HS-5 (cell line): ENCODE measurements at regions not wholly inside any gene's neighbourhood (a gene's known extent, or its start where the extent isn't known, plus 50 kb on each side); places are given as distances from the start of the nearest gene placed in this dataset.
"Not testable (repeated sequence)": the region's sequence is repeated elsewhere in the genome, so short reads cannot be mapped to it uniquely, and the experiment has no call there.

ENCODE experiments used
- DNase-seq: peaks from one replicate; pipeline ENCODE4 v3.0.0-alpha.2; 2012; ENCODE audit warnings: low read depth

DNA sequence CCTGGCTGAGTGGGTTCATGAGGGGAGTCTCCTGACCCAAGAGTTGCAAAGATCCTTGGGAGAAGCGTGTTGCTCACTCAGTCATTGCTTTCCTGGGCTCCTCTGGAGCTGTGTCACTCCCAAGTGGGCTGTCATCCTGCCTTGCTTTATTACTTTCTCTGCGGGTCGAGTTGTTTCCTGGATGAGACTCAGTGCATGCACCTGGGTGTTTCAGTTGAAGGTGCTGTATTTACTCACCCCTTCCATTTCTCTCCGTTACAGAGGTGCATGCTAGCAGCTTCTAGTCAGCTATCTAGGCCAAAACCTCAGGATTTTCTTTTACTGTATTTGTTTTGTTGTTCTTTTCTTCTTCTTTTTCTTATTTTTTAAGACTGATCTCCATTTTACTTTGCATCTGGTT lies 785.5 kb upstream of the EDIL3 start:
- no peak for DNase-seq

DNA sequence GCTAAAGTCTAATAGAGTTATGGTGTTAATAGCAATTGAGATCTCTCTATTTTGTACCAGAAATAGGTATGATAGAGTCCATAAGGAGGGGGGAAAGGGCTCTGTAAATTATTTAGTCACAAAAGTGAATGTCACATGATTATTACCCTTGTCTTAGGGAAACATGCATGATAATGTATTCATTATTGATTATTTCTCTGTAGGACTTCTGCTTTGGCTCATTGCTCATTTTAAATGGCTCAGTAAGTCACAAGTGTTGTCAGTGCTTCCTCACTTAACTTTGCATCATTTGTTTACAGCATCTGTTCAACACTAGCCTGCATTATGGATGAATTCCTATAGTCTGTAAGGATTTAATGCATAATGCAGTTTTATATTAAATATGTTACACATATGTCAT lies 788.8 kb upstream of the EDIL3 start:
- no peak for DNase-seq

DNA sequence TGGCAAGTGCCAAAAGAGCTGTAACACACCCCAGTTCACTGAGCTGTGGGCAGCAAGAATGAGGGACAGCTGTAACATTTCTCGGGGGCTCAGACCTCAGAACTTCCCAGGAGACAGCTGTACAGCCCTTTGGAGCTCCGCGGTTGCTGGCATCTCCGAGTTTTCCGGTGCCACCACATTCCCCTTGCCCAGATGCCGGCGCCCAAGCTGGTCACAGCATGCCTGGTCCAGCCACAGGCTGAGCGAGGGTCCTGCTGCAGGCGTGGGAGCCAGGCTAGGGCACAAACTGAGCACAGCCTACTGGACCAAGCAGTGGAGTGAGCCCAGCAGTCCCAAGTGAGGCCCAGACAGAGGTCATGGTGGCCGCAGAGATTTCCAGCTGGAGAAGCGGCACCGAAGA lies 797.7 kb upstream of the EDIL3 start:
- no peak for DNase-seq

DNA sequence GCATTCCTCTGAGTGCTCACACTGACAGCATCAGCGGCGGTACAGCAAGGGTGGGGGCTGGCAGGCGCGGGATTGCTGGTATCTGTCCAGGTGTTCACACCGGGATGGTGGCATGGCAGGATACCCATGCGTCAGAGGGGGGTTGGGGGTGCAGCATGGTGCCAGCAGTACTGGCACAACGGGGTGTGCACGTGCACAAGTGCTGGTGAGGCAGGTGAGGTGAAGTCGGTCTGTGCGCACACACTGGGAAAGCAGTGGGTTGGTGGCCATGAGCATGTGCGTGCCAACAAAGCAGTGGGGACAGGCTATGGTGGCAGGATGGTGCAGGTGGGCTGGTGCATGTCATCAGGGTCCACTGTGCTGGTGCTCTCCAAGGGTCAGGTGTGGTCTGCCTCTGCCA lies 819.6 kb upstream of the EDIL3 start:
- DNase-seq = no peak

DNA sequence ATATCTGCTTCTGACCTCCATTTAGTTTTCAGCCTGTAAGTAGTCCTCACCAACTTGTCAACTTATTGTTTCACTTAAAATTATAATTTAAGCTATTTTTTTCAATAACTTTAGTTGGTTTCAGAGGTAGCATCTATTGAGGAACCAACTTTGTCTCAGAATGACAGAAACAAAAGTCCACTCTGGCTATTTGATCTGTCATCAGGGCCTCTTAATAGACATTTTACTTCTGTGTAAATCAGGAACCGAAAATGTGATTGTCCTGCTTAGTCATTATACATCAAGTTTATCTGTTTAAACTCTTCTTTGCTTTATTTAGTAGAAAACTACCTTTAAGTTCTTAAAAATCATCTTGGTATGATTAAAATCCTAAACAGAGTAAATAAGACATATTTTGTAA lies 820.8 kb upstream of the EDIL3 start:
- no peak for DNase-seq

DNA sequence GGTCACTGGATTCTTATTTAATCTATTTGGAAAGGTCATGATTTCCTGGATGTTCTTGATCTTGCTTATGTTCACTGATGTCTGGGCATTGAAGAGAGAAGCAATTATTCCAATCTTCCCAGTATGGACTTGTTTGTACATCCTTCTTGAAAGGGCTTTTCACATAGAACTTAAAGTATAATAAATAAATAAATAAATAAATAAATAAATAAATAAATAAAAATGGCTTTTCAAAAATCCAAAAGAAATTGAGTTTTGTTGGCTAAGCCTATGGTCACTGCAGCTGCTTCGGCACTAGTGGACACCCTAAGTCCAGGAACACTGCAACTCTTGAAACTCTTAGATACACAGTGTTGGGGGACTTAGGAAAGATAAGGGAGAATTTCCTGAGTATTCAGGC lies 840.7 kb upstream of the EDIL3 start:
- no peak for DNase-seq

DNA sequence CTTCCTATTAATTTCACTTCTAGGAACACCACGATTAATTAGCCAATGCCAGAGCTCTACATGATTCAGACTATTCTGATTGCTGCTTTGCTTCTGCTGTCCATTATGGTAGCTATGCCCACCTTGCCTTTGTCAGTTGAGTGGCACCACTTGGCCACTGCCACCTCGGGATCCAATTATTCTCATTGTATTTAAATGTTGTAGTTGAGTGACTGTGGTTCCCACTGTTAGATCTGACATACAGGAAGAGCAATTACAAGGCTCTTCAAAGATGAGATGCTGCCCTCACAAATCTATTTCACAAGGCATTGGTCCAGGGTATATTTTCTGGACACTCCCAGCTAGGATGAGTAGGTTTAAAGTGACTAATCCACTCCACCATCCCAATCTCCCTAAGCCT lies 864.5 kb upstream of the EDIL3 start:
- DNase-seq = no peak

DNA sequence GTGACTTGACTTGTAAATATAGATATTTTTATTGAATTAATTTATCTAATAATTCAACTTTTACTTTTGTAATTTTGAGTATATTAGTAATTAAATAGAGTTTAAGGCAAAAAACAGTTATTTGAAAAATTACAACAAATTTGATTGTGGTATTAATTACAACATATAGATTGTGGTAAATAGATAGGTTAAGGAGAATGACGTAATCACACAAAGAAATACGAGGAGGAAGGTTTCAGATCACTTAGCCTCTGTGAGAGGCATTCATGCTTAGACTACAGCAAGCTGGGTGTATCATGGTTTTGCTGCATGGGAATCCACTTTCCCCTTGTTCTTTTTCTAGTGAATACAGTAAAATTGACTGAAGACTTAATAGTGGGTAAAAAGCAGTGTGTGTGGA lies 878.4 kb upstream of the EDIL3 start:
- no peak for DNase-seq

DNA sequence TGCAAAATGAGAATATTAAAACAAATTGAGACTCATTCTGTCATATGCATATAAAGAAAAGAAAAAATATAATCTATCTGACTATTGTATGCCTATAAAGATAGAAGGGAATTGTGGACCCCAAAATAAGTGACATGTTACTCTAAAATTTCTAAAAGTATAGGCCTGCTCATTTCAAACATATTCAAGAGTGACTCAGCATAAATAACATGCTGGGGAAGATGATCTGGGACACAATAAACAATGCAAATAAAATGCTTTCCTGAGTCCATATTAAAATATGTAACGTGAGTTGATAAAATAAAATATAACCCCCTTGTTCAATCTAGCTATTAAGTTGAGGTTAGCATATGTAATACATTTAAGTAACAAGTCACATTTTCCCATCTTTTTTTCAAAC lies 882.0 kb upstream of the EDIL3 start:
- no peak for DNase-seq

DNA sequence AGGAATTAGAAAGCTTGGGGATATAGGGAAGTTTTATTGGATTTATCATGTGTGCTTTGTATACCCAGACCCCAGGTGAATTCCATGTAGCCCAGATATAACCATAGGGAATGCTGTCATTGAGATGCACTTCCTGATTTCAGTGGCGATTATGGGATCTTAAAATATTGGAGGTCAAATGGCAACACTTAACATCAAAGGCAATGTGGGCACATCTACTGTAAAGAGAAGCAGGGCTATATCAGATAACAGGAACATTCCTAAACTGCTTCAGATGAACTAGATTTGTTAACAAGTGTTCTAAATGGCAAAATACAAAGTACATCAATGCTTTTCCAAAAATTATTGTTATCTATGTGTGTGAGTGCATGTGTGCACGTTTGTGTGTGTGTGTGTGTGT lies 883.5 kb upstream of the EDIL3 start:
- no peak for DNase-seq

DNA sequence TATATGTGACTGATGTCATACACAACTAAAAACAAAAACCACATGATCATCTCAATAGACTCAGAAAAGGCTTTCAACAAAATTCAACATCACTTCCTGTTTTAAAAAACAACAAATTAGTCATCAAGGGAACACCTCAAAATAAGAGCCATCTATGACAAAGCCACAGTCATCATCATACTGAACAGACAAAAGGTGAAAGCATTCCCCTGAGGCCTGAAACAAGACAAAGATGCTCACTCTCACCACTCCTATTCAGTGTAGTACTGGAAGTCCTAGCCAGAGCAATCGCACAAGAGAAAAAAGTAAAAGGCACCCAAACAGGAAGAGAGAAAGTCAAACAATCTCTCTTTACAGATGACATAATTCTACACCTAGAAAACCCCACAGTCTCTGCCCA lies 893.5 kb upstream of the EDIL3 start:
- no peak for DNase-seq

DNA sequence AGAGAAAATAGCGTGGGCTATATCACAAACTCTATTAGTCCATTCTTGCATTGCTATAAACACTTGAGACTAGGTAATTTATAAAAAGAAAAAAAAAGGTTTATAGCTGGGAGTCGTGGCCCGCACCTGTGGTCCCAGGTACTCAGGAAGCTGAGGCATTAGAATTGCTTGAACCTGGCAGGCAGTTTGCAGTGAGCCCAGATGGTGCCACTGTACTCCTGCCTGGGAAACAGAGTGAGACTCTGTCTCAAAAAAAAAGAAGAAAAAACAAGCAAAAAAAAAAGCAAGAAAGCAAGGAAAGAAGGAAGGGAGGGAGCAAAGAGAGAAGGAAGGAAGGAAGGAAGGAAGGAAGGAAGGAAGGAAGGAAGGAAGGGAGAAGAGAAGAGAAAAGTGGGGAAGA lies 904.2 kb upstream of the EDIL3 start:
- DNase-seq = no peak

DNA sequence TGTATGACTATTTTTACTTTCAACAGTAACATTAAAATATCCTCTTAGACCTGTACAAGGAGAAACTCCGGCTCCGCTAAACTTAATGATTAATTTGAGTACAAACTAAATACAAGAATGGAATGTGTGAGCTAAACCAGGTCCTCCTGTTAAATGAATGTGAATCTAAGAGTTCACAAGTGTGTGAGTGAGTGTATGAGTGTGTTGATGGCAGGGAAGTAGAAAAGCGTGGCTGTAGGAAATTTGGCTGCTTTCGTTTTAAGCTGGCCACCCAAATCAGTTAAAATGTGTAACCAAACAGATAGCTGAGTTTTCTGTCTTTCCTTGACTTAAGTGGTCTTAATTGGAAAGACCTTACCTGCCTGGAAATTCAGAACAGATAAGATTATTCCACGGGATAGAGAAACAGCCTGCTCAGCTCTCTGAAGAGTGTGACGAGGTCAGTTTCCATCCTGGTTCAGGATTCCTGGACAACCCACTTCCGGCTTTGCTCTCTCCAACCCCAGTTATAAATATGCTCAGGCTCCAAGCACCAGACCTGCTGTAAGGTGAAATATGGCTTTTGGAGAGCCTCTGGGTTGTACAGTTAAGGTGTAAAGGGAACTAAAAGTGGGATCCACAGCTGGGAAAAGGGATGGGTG lies 908.6 kb upstream of the EDIL3 start:
- no peak for DNase-seq

DNA sequence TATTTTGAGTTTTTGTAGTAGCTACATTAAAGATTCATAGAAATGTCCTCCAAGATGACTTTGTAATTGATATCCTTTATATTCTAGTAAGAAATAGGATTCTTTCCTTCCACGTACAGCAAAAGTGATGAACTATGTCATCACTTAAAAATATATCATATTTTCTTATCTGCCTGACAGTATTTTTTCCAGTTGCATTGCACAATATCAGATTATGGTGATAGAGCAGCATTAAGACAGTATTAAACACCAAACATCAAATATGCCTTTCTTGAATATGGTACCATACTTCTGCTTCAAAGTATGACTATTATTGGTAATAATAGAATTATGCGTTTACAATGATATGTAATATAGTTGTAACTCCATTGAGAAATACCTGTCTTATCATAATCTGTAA lies 919.8 kb upstream of the EDIL3 start:
- DNase-seq = no peak

DNA sequence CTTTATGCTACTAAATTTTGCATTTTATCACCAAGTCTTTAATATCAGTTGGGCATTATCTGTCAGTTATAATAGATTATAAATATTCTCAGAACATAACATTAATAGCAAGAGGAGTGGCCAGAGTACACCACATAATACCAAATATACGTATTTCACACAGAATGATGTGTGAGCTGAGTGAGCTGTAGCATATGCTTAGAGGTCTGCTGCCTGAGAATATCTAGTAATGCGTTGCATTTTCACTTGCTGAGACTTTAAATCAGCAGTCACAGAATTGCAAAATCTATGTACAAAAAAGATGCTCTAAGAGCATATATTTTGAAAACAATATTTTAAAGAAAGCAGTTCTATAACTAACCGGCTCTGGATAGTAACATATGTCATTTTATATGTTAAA lies 921.1 kb upstream of the EDIL3 start:
- no peak for DNase-seq

DNA sequence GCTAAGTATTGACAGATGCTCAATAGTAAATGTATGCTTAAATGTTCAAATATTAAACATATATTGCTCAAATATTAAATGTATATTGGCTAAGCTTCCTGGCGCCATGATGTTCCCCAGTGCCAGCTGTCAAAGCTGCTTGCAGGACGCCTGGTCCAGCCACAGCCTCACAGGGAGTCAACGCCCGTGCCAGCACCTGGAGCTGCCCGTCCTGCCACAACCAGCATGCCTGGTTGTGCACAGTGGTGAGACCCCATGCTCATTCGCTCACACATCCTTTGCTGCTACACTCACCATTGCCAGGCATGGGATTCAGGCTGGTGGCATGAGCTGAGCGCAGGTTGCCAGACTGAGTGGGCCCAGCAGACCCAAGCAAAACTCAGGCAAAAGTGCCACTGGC lies 926.9 kb upstream of the EDIL3 start:
- DNase-seq = no peak

DNA sequence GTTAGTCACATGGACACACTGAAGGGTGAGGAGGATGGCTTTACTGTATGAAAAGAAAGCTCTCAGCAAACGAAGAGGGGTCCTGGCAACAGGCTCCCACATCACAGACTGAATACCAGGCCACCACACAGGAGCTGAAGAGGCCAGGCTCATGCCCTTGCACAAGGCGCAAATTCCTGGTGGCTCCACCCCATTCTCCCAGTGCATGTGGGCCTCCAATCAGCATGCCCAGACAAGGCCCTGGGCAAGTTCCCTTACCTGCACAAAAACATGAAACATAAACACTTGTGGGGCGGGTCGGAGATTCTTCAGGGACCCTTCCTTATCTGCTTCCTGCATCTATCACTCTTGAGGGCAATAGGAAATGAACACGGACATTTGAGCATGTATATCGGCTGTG lies 935.8 kb upstream of the EDIL3 start:
- DNase-seq = no peak

DNA sequence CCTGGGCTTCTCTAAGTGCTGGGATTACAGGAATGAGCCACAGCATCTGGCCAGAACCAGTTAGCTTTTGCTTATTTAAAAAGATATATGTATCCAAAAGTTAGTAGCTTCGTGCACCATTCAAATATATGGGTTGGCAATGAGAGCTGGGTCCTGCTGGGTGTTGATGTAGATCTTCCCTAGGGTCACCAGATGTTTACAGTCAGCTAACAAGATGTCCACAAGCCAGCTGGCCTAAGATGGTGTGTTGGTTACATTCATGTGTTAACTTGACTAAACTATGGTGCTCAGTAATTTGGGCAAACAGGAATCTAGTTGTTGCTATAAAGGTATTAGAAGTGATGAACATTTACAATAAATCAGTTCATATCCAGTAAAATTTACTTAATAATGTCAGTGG lies 948.6 kb upstream of the EDIL3 start:
- DNase-seq = no peak

DNA sequence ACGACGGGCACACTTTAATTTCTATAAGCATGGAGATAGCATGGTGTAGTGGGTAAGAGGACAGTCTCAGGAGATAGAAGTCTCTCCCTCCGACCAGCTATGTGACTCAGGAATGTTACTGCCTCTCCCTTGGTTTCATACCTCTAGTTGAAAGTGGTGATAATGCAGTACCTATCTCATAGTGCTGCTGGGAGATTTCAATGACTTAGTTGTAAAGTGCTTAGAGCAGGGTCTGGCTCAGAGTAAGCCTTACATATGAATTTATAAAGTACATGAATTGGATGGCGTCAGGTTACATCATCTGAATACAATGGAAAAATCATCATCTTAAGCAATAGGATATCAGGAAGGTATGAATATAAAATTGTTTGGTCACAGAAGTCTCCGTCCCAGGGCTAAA lies 952.8 kb upstream of the EDIL3 start:
- DNase-seq = no peak

DNA sequence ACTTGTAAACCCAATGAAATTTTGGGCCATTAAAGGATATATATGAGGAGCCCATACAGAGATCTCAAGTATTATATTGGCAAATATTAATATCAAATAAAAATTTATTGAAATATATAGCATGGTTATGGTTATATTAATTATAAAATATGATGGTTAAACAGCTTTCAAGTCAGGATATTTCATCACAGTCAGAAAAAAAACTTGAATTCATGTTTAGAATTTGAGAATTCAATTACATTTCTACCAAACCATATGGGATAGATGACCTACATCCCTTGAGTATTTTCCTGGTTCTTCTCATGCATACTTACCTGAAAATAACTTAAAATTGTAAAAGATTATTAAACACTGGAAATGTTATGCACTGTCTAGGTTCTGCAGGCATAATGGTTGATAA lies 956.1 kb upstream of the EDIL3 start:
- no peak for DNase-seq

DNA sequence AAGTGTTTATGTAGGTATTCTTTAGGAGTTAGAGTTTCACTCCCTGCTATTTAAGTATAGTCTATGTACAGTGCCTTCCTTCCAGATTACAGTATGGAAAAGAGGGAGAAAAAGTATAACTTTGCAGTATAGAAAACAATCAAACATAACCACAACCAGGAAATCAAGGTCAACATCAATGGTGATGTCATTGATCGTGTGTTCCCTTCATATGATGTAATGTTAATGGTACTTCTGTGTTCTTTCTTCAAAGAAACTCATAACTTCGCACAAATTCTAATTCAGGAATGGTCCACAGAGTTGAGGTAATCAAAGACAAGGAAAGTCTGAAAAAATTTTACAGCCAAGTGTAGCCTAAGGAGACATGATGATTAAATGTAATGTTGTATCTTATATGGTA lies 961.1 kb upstream of the EDIL3 start:
- DNase-seq = no peak

DNA sequence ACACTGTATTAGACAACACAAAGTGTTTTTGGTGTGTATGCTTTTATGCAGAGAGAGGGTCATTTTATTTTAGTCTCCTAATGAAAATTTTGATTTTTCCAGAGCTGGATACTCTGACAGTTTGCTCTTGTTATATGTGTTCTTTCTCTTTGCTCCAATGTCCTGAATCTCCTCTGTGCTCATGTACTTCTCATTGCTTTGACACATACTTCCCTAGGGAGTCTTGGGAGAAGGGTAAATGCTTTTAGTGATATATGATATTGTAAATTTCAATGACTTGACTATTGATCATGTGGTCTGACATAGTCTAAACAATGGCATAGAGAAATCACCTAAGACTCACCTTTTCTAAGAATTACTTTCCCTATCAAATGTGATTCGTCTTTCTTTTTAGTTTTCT lies 972.6 kb upstream of the EDIL3 start:
- no peak for DNase-seq

DNA sequence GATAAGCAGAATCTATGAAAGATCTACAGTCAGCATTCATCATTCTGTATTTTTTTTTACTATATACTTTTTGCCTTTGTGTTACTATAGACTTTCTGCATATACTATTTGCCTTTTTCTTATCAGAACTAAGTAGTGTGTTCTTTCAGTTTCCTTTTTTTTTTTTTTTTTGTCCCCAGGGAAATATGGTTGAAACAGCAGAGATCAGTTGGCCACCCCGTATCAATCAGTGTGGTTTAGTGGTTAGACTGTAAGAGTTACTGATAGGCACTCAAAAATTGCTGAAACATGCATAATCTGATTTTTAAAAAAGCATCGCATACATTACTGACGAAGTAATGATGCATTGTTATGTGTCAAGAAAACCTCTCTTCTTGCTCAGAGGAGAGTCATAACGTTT lies 990.8 kb upstream of the EDIL3 start:
- DNase-seq = no peak

DNA sequence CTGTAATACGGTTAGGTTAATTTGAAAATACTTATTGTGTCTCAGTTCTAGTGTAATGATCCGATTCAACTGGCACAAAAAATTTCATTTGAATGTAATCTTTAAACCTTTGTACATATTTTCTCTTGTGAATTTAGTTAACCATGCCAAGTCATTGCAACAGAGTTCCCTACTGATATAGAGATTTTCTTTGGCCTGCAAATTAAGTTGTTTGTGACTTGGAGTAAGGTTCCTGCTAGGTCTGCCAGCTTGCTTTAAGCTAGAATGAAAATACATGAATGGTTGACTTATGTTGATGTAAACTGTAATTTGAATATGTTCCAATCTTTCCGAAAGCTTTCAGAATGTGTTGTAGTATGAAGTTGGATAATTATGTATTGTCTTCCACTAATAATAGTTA lies 1004.1 kb upstream of the EDIL3 start:
- no peak for DNase-seq

DNA sequence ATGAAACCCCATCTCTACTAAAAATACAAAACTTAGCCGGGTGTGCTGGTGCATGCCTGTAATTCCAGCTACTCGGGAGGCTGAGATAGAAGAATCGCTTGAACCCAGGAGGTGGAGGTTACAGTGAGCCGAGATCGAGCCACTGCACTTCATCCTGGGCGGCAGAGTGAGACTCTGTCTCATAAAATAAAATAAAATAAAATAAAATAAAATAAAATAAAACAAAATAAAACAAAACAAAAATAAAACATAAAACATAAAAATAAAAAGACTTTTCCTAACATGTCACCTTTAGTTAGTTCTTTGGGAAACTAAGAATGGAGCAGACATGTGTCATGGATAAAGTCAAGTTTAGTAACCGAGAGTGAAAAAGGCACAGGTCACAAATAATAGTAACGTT lies 1007.6 kb upstream of the EDIL3 start:
- DNase-seq = not testable (repeated sequence)
